ENCODE measurements at regions not wholly inside any gene's neighbourhood (a gene's known extent, or its start where the extent isn't known, plus 50 kb on each side); places are given as distances from the start of the nearest gene placed in this dataset.

- Histone ChIP-seq H3K9me3 (ENCODE audit: control insufficient read depth, insufficient read depth, low read length) (no peaks in the 10 kb centered on the region), H3K36me3 (ENCODE audit: control insufficient read depth, low read length) (no peaks in the 10 kb centered on the region), H3K4me1 (ENCODE audit: control insufficient read depth, low read length) (no peaks in the 10 kb centered on the region), H3K27ac (ENCODE audit: low read depth, low read length) (no peak overlapping the region), H3K27me3 (ENCODE audit: control insufficient read depth, low read length) (no peaks in the 10 kb centered on the region), H3K9me2 (replicated peaks; ENCODE audit: control insufficient read depth, low read length) (no peaks in the 10 kb centered on the region), H4K20me1 (ENCODE audit: control insufficient read depth, insufficient read depth, low read depth, low read length) (no peaks in the 10 kb centered on the region), H3K4me2 (ENCODE audit: low read length) (no peak overlapping the region), H3K4me3 (ENCODE audit: low read length) (no peak overlapping the region), H3F3A (ENCODE audit: control insufficient read depth, insufficient read depth) (no peaks in the 10 kb centered on the region), H3K79me2 (ENCODE audit: control insufficient read depth, low read length) (no peaks in the 10 kb centered on the region)
- TF ChIP-seq CTCF (IDR thresholded peaks at IDR 0.05; ENCODE audit: low read depth, low read length, poor library complexity, severe bottlenecking) (no peak), EZH2phosphoT487 (IDR thresholded peaks at IDR 0.05; ENCODE audit: borderline replicate concordance, low read length) (no peak)
Measured at GRCh38 chr10:3336673-3337293, 164.2 kb upstream of the PITRM1 start.

- no peak for TF ChIP-seq EZH2phosphoT487 (IDR thresholded peaks at IDR 0.05; ENCODE audit: borderline replicate concordance, low read length)
- no peak for TF ChIP-seq CTCF (IDR thresholded peaks at IDR 0.05; ENCODE audit: low read depth, low read length, poor library complexity, severe bottlenecking)
- no peaks in the 10 kb centered on the region for H4K20me1 ChIP-seq (ENCODE audit: control insufficient read depth, insufficient read depth, low read depth, low read length)
- no peak overlapping the region for H3K4me3 ChIP-seq (ENCODE audit: low read length)
- no peaks in the 10 kb centered on the region for H3K4me1 ChIP-seq (ENCODE audit: control insufficient read depth, low read length)
- H3K9me3 ChIP-seq (ENCODE audit: control insufficient read depth, insufficient read depth, low read length) = no peaks in the 10 kb centered on the region
- no peak overlapping the region for H3K4me2 ChIP-seq (ENCODE audit: low read length)
- H3K9me2 ChIP-seq (replicated peaks; ENCODE audit: control insufficient read depth, low read length) = no peaks in the 10 kb centered on the region
- H3K36me3 ChIP-seq (ENCODE audit: control insufficient read depth, low read length) = no peaks in the 10 kb centered on the region
- no peaks in the 10 kb centered on the region for H3F3A ChIP-seq (ENCODE audit: control insufficient read depth, insufficient read depth)
- no peaks in the 10 kb centered on the region for H3K27me3 ChIP-seq (ENCODE audit: control insufficient read depth, low read length)
- H3K79me2 ChIP-seq (ENCODE audit: control insufficient read depth, low read length) = no peaks in the 10 kb centered on the region
- no peak overlapping the region for H3K27ac ChIP-seq (ENCODE audit: low read depth, low read length)
Measured at GRCh38 chr10:3333426-3333825, 160.8 kb upstream of the PITRM1 start.

- H4K20me1 ChIP-seq (ENCODE audit: control insufficient read depth, insufficient read depth, low read depth, low read length) = no peaks in the 10 kb centered on the region
- no peaks in the 10 kb centered on the region for H3K9me2 ChIP-seq (replicated peaks; ENCODE audit: control insufficient read depth, low read length)
- TF ChIP-seq EZH2phosphoT487 (IDR thresholded peaks at IDR 0.05; ENCODE audit: borderline replicate concordance, low read length) (no peak), CTCF (IDR thresholded peaks at IDR 0.05; ENCODE audit: low read depth, low read length, poor library complexity, severe bottlenecking) (no peak)
- no peaks in the 10 kb centered on the region for H3K4me1 ChIP-seq (ENCODE audit: control insufficient read depth, low read length)
- no peaks in the 10 kb centered on the region for H3K27me3 ChIP-seq (ENCODE audit: control insufficient read depth, low read length)
- no peak overlapping the region for H3K4me3 ChIP-seq (ENCODE audit: low read length)
- H3K27ac ChIP-seq (ENCODE audit: low read depth, low read length) = no peak overlapping the region
- H3K79me2 ChIP-seq (ENCODE audit: control insufficient read depth, low read length) = no peaks in the 10 kb centered on the region
- no peaks in the 10 kb centered on the region for H3K9me3 ChIP-seq (ENCODE audit: control insufficient read depth, insufficient read depth, low read length)
- H3K4me2 ChIP-seq (ENCODE audit: low read length) = no peak overlapping the region
- H3K36me3 ChIP-seq (ENCODE audit: control insufficient read depth, low read length) = no peaks in the 10 kb centered on the region
- no peaks in the 10 kb centered on the region for H3F3A ChIP-seq (ENCODE audit: control insufficient read depth, insufficient read depth)
Measured at GRCh38 chr10:3331690-3332230, 159.2 kb upstream of the PITRM1 start.
